WTC11 (cell line): ENCODE measurements at regions not wholly inside any gene's neighbourhood (a gene's known extent, or its start where the extent isn't known, plus 50 kb on each side); places are given as distances from the start of the nearest gene placed in this dataset.

Experiments used
- ATAC-seq: fragments of 200-7000 bp; cut with Tn5 transposase; 2 replicates; pipeline ENCODE4 v1.10.0; 2021; ENCODE audit warnings: mild to moderate bottlenecking, moderate library complexity
- CTCF ChIA-PET: fragments of 300-600 bp; sonication (Branson Sonifier 250); formaldehyde crosslinking; loops from one replicate; lab custom pipeline; 2021; ENCODE audit warnings: antibody characterized with exemption; lab: Charles Lee
- POLR2A ChIA-PET: fragments of 350-600 bp; sonication (Branson Sonifier 250); formaldehyde crosslinking; loops from one replicate; lab custom pipeline; 2021; ENCODE audit warnings: antibody characterized with exemption; lab: Charles Lee
- DNase-seq: peaks from one replicate; pipeline ENCODE4 v3.0.0; 2021; ENCODE audit warnings: low spot score
- H3K27ac Mint-ChIP-seq: 2 replicates; pipeline ENCODE4 v1.8.0; 2021; ENCODE audit warnings: mixed read lengths
- H3K27me3 Mint-ChIP-seq: 2 replicates; pipeline ENCODE4 v1.8.0; 2021; ENCODE audit warnings: low read depth, mild to moderate bottlenecking, moderate library complexity, mixed read lengths
- H3K36me3 Mint-ChIP-seq: 2 replicates; pipeline ENCODE4 v1.8.0; 2021; ENCODE audit warnings: mixed read lengths
- H3K4me1 Mint-ChIP-seq: 2 replicates; pipeline ENCODE4 v1.8.0; 2022; ENCODE audit warnings: mixed read lengths
- H3K4me3 Mint-ChIP-seq: 2 replicates; pipeline ENCODE4 v1.8.0; 2021; ENCODE audit warnings: mild to moderate bottlenecking, moderate library complexity, mixed read lengths
- H3K9me3 Mint-ChIP-seq: 2 replicates; pipeline ENCODE4 v1.8.0; 2021; ENCODE audit warnings: mixed read lengths
- ATF2 ChIP-seq: sonication (generic); formaldehyde crosslinking; IDR thresholded peaks from 2 replicates; pipeline ENCODE4 v1.8.1; 2022; ENCODE audit warnings: low read depth, missing genetic modification reagents, borderline replicate concordance
- ATF3 ChIP-seq: sonication (generic); formaldehyde crosslinking; conservative IDR thresholded peaks from 2 replicates; pipeline ENCODE4 v1.8.1; 2022; ENCODE audit warnings: mild to moderate bottlenecking, missing genetic modification reagents
- ATF6 ChIP-seq: sonication (generic); formaldehyde crosslinking; IDR thresholded peaks from 2 replicates; pipeline ENCODE4 v1.8.1; 2023; ENCODE audit warnings: mild to moderate bottlenecking, missing genetic modification reagents
- CDX4 ChIP-seq: fragments of 250-450 bp; sonication (Bioruptor Pico); IDR thresholded peaks from 2 replicates; pipeline ENCODE4 v1.9.0; 2021; ENCODE audit warnings: moderate library complexity, mild to moderate bottlenecking, inconsistent platforms, borderline replicate concordance
- E2F1 ChIP-seq: sonication (generic); formaldehyde crosslinking; IDR thresholded peaks from 2 replicates; pipeline ENCODE4 v1.8.0; 2022; ENCODE audit warnings: mild to moderate bottlenecking, missing genetic modification reagents
- FOXJ3 ChIP-seq: sonication (generic); formaldehyde crosslinking; IDR thresholded peaks from 2 replicates; pipeline ENCODE4 v1.9.0; 2021; ENCODE audit warnings: missing genetic modification reagents, mild to moderate bottlenecking, borderline replicate concordance
- GRHL2 ChIP-seq: fragments of 250-450 bp; sonication (Bioruptor Pico); IDR thresholded peaks from 2 replicates; pipeline ENCODE4 v1.8.0; 2022; ENCODE audit warnings: mild to moderate bottlenecking, moderate library complexity; ENCODE audit not compliant: insufficient replicate concordance, severe bottlenecking
- IRF2 ChIP-seq: sonication (generic); formaldehyde crosslinking; IDR thresholded peaks from 2 replicates; pipeline ENCODE4 v1.8.0; 2022; ENCODE audit warnings: low read depth, missing genetic modification reagents, borderline replicate concordance
- KAT7 ChIP-seq: sonication (generic); formaldehyde crosslinking; IDR thresholded peaks from 2 replicates; pipeline ENCODE4 v1.8.1; 2023; ENCODE audit warnings: missing genetic modification reagents, mild to moderate bottlenecking, borderline replicate concordance
- NFATC4 ChIP-seq: fragments of 250-450 bp; sonication (Bioruptor Pico); IDR thresholded peaks from 2 replicates; pipeline ENCODE4 v1.9.0; 2021; ENCODE audit warnings: mild to moderate bottlenecking
- NFYB ChIP-seq: sonication (generic); formaldehyde crosslinking; conservative IDR thresholded peaks from 2 replicates; pipeline ENCODE4 v1.8.0; 2022; ENCODE audit warnings: low read depth, missing genetic modification reagents
- NR1H2 ChIP-seq: sonication (generic); formaldehyde crosslinking; IDR thresholded peaks from 2 replicates; pipeline ENCODE4 v1.9.0; 2021; ENCODE audit warnings: mild to moderate bottlenecking, moderate library complexity, missing genetic modification reagents
- NR2C2 ChIP-seq: sonication (generic); formaldehyde crosslinking; IDR thresholded peaks from 2 replicates; pipeline ENCODE4 v1.8.0; 2022; ENCODE audit warnings: mild to moderate bottlenecking, missing genetic modification reagents
- NR3C1 ChIP-seq: sonication (generic); formaldehyde crosslinking; conservative IDR thresholded peaks from 2 replicates; pipeline ENCODE4 v1.8.1; 2023; ENCODE audit warnings: low read depth, mild to moderate bottlenecking, missing genetic modification reagents
- RELA ChIP-seq: sonication (generic); formaldehyde crosslinking; IDR thresholded peaks from 2 replicates; pipeline ENCODE4 v1.8.1; 2022; ENCODE audit warnings: missing genetic modification reagents, mild to moderate bottlenecking, borderline replicate concordance
- SMAD3 ChIP-seq: sonication (generic); formaldehyde crosslinking; IDR thresholded peaks from 2 replicates; pipeline ENCODE4 v1.8.0; 2022; ENCODE audit warnings: missing genetic modification reagents, mild to moderate bottlenecking, borderline replicate concordance
- SOX15 ChIP-seq: fragments of 250-450 bp; sonication (Bioruptor Pico); IDR thresholded peaks from 2 replicates; pipeline ENCODE4 v1.9.0; 2021; ENCODE audit warnings: mild to moderate bottlenecking
- TEAD4 ChIP-seq: sonication (generic); formaldehyde crosslinking; IDR thresholded peaks from 2 replicates; pipeline ENCODE4 v1.8.0; 2022; ENCODE audit warnings: mild to moderate bottlenecking, missing genetic modification reagents
- TP53 ChIP-seq: sonication (generic); formaldehyde crosslinking; IDR thresholded peaks from 2 replicates; pipeline ENCODE4 v1.8.1; 2023; ENCODE audit warnings: mild to moderate bottlenecking, missing genetic modification reagents
- ZNF138 ChIP-seq: sonication (generic); formaldehyde crosslinking; conservative IDR thresholded peaks from 2 replicates; pipeline ENCODE4 v1.8.1; 2022; ENCODE audit warnings: mild to moderate bottlenecking, moderate library complexity, missing genetic modification reagents
- ZNF219 ChIP-seq: sonication (generic); formaldehyde crosslinking; IDR thresholded peaks from 2 replicates; pipeline ENCODE4 v1.8.0; 2023; ENCODE audit warnings: missing genetic modification reagents, mild to moderate bottlenecking, borderline replicate concordance
- ZNF423 ChIP-seq: fragments of 250-450 bp; sonication (Bioruptor Pico); IDR thresholded peaks from 2 replicates; pipeline ENCODE4 v2.1.2; 2022; ENCODE audit warnings: mild to moderate bottlenecking, moderate library complexity
- ZNF671 ChIP-seq: fragments of 250-450 bp; sonication (Bioruptor Pico); IDR thresholded peaks from 2 replicates; pipeline ENCODE4 v1.8.0; 2021; ENCODE audit warnings: mild to moderate bottlenecking

- TF ChIP-seq ATF2 (CRISPR knock-in tag) = no peak
- TF ChIP-seq SMAD3 (CRISPR knock-in tag) = no peak
- no peak for TF ChIP-seq NR1H2 (CRISPR knock-in tag)
- no peak for TF ChIP-seq NR3C1
Observed at GRCh38 chr2:18781541-18782280, 192.3 kb upstream of the NT5C1B start (continued).

- Mint-ChIP-seq H3K27me3 (peaks cover 91% of the 10 kb centered on the region), H3K9me3 (no peaks in the 10 kb centered on the region), H3K4me3 (no peak overlapping the region), H3K27ac (no peak overlapping the region), H3K36me3 (no peaks in the 10 kb centered on the region), H3K4me1 (no peaks in the 10 kb centered on the region)
- ChIA-PET POLR2A (interaction anchor here (0.6 kb wide), 1 partner anchor 87 kb away, joined by 3 read pairs; no protein-coding TSS in a partner anchor), CTCF (interaction anchor here (0.9 to 1.6 kb wide), 3 partner anchors 13 to 47 kb away, joined by 3 to 5 read pairs (median 4); no protein-coding TSS in a partner anchor)
- ATAC-seq = peak; percentile 47
- no peak for DNase-seq
- TF ChIP-seq ATF6 (CRISPR knock-in tag) (no peak), CDX4 (CRISPR knock-in tag) (no peak), NR2C2 (CRISPR knock-in tag) (no peak), E2F1 (CRISPR knock-in tag) (no peak), ZNF671 (CRISPR knock-in tag) (no peak), IRF2 (CRISPR knock-in tag) (no peak), TP53 (CRISPR knock-in tag) (no peak)
Observed at GRCh38 chr2:18777250-18777812, 188.0 kb upstream of the NT5C1B start.

GRCh38 chr2:18771212-18771611 lies 181.8 kb upstream of the NT5C1B start:
- H3K27ac Mint-ChIP-seq = no peak overlapping the region
- no peaks in the 10 kb centered on the region for H3K36me3 Mint-ChIP-seq
- DNase-seq (no peak), ATAC-seq (no peak)
- TF ChIP-seq NR2C2 (CRISPR knock-in tag) (no peak), RELA (CRISPR knock-in tag) (no peak), TEAD4 (CRISPR knock-in tag) (no peak), ZNF138 (CRISPR knock-in tag) (no peak), SOX15 (CRISPR knock-in tag) (no peak), ZNF423 (no peak), NFYB (no peak), ATF3 (no peak), NFATC4 (no peak), FOXJ3 (CRISPR knock-in tag) (no peak), ATF6 (CRISPR knock-in tag) (no peak), KAT7 (CRISPR knock-in tag) (no peak), IRF2 (CRISPR knock-in tag) (no peak), GRHL2 (CRISPR knock-in tag) (no peak), ZNF219 (CRISPR knock-in tag) (no peak)
- TF ChIP-seq, all 79 proteins: peak for 0
- Mint-ChIP-seq H3K27me3 (peaks cover 38% of the 10 kb centered on the region), H3K9me3 (peaks cover 15% of the 10 kb centered on the region), H3K4me1 (no peaks in the 10 kb centered on the region), H3K4me3 (no peak overlapping the region)
- ChIA-PET POLR2A (no interaction called here), CTCF (no interaction called here)
